KOPT-K1 (cell line): ENCODE measurements at regions not wholly inside any gene's neighbourhood (a gene's known extent, or its start where the extent isn't known, plus 50 kb on each side); places are given as distances from the start of the nearest gene placed in this dataset.
"Not testable (repeated sequence)": the region's sequence is repeated elsewhere in the genome, so short reads cannot be mapped to it uniquely, and the experiment has no call there.

Experiments
- H3K27ac ChIP-seq: fragments of 200-600 bp; sonication (generic); 2 replicates; pipeline ENCODE4 v1.5.1; 2016; ENCODE audit warnings: antibody characterized with exemption, mild to moderate bottlenecking, low read depth, low read length; ENCODE audit not compliant: poor library complexity, severe bottlenecking
- H3K36me3 ChIP-seq: fragments of 200-600 bp; sonication (generic); 2 replicates; pipeline ENCODE4 v1.5.1; 2017; ENCODE audit warnings: antibody characterized with exemption, mild to moderate bottlenecking, low read length, moderate library complexity; ENCODE audit not compliant: insufficient read depth
- H3K9me3 ChIP-seq: fragments of 200-600 bp; sonication (generic); 2 replicates; pipeline ENCODE4 v1.5.1; 2017; ENCODE audit warnings: antibody characterized with exemption, low read length, mild to moderate bottlenecking; ENCODE audit not compliant: insufficient read depth, poor library complexity, severe bottlenecking

DNA sequence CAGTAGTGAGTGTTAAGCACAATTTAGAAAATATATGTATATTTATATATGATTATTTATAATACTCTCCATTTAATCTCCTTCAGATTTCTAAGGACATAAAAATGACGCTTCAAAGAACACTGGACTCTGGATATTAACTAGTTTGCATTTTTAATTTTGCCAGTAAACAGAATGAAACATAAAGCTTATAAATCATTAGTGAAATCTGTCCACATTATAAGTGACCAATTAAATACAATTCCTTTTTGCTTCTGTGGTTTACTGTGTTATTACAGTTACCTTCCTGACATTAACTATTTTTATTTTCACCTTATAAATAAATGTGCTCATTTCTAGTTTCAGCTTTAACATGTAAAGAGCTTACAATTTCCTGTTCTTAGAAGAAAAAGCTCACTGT is 1081.1 kb upstream of the EPHA6 start:
- no peaks in the 10 kb centered on the region for H3K9me3 ChIP-seq
- H3K27ac ChIP-seq: no peak overlapping the region
- H3K36me3 ChIP-seq: no peaks in the 10 kb centered on the region

DNA sequence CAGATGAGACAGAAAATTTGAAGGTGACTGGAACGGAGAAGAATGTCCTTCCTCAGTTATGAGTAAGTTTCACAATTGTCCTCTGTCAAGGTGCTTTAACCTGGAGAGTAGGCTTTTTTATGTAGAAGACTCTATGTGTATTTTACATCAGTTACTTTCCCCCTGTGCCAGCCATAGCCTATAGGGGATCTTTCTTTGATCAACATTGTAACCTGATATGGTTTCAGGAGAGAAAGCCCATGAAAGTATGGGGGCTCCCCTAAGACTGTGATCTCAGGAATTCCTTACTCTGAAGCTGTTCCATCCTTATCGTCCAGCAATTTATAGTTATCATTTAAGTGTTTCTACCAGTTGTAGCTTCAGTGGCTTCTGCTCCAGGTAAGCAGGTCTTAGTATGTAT is 1076.3 kb upstream of the EPHA6 start:
- H3K36me3 ChIP-seq: no peaks in the 10 kb centered on the region
- no peaks in the 10 kb centered on the region for H3K9me3 ChIP-seq
- no peak overlapping the region for H3K27ac ChIP-seq

DNA sequence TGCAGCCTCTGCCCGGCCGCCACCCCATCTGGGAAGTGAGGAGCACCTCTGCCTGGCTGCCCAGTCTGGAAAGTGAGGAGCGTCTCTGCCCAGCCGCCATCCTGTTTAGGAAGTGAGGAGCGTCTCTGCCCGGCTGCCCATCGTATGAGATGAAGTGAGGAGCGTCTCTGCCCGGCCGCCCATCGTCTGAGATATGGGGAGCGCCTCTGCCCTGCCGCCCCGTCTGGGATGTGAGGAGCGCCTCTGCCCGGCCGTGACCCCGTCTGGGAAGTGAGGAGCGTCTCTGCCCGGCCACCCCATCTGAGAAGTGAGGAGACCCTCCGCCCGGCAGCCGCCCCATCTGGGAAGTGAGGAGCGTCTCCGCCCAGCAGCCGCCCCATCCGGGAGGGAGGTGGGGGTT is 1069.5 kb upstream of the EPHA6 start:
- H3K27ac ChIP-seq, H3K36me3 ChIP-seq, H3K9me3 ChIP-seq: not testable (repeated sequence)

DNA sequence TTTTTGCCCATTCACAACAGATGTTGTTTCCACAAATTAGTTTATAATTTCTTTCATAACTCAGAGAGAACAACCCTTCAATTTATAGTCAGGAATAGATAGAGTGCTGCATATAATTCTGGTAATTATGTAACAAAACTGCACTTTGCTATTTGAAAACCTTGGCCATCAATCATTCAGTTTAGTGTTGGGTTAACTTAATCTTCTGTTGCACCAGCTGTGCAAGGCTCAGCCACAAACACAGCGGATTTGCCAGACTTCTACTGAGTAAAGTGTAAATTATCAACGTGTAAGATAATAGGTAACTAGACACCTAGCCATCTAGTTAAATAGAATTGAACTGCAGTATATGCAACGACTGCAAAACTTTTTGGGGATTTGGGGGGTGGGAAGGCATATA is 1064.3 kb upstream of the EPHA6 start:
- H3K27ac ChIP-seq: no peak overlapping the region
- H3K9me3 ChIP-seq: no peaks in the 10 kb centered on the region
- H3K36me3 ChIP-seq: no peaks in the 10 kb centered on the region

DNA sequence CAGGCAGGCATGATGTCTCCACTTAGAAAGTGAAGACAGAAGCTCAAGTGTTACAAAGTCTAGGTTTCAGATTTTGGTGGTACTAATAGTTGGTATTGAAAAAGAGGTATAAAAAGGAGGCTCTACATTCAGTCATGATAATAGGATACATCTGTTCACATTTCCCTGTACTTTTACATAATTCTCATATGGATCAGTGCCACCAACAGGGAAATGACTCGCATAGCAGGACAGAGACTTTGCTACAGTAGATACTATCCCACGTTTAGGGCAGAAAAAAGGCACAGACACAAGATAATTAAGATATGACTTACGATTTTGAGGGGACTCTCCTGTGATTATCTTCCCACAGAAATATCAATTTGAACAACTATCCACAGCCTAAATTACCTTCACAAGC is 1062.9 kb upstream of the EPHA6 start:
- Histone ChIP-seq H3K9me3 (no peaks in the 10 kb centered on the region), H3K36me3 (no peaks in the 10 kb centered on the region), H3K27ac (no peak overlapping the region)

DNA sequence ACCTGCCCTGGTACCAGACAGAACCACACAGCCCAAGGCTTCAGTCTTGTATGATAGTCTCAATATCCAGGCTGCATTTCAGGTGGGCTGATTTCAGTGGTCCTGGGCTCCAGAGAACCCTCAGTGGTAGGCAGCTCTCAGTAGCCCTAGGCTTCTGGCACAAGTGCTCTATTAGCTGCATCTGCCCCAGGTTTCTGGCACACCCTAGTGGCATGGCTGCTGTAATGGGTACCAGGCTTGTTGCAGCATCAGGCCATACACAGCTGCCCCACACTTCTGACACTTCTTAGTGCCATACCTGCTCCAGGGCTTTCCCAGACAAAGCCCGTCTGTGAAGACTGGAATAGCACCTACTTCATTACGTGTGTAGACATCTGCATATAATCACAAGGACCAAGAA is 1062.2 kb upstream of the EPHA6 start:
- Histone ChIP-seq H3K36me3 (no peaks in the 10 kb centered on the region), H3K9me3 (no peaks in the 10 kb centered on the region), H3K27ac (no peak overlapping the region)

DNA sequence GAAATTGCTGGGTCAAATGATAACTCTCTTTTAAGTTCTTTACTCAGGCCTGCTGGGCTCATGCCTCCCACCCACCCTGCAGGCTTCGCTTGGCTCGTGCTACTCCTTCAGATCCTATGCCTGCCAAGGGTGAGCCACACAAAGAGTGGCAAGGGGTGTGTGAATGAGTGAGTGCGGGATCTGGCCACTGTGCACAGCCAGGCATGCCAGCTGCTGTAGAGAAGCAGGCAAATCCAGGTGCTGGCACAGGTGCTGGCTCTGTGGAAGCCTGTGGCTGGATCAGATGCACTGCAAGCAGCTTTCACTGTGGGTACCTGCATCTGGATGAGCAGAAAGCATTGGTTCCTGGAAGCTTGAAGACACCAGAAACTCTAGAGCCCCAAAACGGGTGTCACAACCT is 1055.7 kb upstream of the EPHA6 start:
- no peak overlapping the region for H3K27ac ChIP-seq
- no peaks in the 10 kb centered on the region for H3K36me3 ChIP-seq
- no peaks in the 10 kb centered on the region for H3K9me3 ChIP-seq

DNA sequence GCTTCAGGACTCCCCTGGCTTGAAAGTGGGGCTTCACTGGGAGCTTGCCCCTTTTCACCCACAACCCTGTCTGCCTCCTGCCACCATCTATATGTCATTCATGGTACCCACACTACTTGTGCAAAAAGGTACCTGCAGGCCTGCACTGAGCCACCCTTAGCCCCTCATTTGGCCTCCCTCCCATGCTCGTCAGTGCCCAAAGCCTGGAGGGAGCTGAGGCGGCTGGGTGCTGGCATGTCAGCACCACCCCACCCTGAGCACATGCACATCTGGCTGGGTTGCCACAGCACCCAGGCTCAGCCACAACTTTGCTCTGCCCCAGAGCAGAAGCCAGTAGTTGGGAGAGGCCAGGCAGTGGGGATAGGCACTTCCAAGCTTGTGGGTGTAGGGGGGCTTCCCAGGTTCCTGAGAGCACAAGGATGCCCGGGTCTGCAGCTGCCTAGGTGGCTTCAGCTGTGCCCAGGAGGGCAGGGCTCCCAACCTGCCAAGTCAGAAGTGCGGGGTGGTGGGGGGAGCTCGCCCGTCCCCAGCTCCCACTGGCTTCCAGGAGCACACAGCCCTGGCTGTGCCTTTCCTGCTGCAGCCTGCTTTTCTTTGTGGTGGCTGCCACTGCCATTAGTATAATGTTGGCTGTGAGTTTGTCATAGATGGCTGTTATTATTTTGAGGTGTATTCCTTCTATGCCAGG is 1054.6 kb upstream of the EPHA6 start:
- no peaks in the 10 kb centered on the region for H3K9me3 ChIP-seq
- H3K27ac ChIP-seq: no peak overlapping the region
- H3K36me3 ChIP-seq: no peaks in the 10 kb centered on the region

DNA sequence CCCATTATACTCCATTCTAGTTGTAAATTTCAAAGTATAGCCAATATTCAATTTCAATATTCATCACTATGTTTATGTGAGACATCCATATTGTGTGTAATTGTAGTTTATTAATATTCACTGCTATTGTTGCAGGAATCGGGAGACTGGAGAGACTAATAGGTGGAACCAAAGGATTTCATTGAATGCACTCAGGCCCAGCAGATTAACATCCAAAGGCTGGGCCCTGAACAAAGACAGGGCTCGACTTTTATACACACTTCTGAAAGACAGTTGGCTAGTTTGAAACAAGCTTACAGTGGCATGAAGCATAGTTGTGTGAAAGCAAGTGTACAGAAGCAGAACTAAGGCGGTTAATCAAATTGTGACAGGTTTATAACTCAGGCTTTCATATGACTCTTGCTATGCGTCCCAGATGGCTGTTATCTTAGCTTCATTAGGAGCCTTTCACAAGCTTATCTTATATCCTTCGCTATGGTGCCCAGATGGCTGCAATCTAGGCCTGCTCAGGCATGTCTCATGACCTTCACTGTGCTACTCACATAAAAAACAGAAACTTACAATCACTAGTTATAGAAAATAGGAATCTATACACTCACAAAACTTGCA is 1038.8 kb upstream of the EPHA6 start:
- H3K36me3 ChIP-seq: no peaks in the 10 kb centered on the region
- no peaks in the 10 kb centered on the region for H3K9me3 ChIP-seq
- no peak overlapping the region for H3K27ac ChIP-seq

DNA sequence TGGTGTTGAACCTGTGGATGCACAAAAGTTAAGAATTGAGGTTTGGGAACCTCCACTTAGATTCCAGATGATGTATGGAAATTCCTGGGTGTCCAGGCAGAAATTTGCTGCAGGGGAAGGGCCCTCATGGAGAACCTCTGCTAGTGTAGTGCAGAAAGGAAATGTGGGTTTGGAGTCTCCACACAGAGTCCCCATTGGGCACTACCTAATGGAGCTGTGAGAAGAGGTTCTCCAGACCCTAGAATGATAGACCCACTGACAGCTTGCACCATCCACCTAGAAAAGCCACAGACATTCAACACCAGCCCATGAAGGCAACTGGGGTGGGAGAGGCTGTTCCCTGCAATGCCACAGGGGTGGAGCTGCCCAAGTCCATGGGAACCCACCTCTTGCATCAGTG is 1032.8 kb upstream of the EPHA6 start:
- Histone ChIP-seq H3K27ac (no peak overlapping the region), H3K36me3 (no peaks in the 10 kb centered on the region), H3K9me3 (no peaks in the 10 kb centered on the region)

DNA sequence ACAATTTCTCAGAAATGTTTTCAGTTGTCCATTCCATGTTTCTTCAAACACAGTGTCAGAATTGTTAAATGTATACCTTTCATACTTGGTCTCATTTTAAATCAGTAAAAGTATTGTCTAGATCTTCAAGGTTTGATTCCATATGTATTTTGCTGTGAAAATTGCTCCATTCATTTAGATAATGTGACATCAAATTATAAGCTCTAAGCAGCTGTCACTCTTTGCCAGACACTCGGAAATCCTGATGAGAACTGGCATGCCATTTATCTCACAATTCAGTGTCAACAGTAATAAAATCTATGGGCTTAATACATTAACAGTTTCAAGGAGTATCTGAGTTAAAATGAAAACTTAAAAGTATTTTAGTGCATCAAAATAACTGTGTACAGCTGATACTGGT is 1025.3 kb upstream of the EPHA6 start:
- Histone ChIP-seq H3K36me3 (no peaks in the 10 kb centered on the region), H3K27ac (no peak overlapping the region), H3K9me3 (no peaks in the 10 kb centered on the region)

DNA sequence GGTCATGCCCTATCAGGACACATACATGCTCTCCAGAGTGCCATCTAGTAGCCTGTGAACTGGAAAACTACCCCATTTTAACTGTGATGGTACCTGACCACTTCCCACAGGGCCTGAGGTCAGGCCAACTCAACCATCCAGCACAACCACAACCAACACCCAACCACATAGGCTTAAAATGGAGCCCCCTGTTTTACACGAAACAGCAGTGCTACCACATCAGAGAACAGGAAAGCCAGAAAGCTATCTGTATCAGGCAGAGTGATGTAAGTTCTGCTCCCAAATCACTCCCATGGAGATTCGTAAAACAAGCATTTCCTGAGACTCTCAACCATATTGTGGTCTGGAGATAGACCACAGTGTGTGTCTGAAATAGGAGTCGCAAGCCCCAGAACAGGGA is 1017.3 kb upstream of the EPHA6 start:
- Histone ChIP-seq H3K36me3 (no peaks in the 10 kb centered on the region), H3K27ac (no peak overlapping the region), H3K9me3 (no peaks in the 10 kb centered on the region)

DNA sequence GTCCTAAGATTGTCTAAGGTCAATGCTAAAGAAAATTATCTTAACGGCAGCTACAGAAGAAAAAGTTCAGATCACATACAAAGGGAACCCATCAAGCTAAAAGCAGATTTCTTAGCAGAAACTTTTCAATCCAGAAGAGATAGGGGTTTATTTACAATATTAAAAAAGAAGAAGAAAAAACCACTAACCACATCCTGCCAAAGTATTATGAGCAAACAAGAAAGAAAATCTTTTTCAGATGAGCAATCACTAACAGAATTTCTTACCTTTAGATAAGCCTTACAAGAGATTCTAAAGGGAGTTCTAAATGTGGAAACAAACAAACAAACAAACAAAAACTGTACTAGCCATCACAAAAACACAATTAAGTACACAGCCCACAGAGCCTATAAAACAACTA is 1015.8 kb upstream of the EPHA6 start:
- H3K27ac ChIP-seq: no peak overlapping the region
- no peaks in the 10 kb centered on the region for H3K9me3 ChIP-seq
- no peaks in the 10 kb centered on the region for H3K36me3 ChIP-seq

DNA sequence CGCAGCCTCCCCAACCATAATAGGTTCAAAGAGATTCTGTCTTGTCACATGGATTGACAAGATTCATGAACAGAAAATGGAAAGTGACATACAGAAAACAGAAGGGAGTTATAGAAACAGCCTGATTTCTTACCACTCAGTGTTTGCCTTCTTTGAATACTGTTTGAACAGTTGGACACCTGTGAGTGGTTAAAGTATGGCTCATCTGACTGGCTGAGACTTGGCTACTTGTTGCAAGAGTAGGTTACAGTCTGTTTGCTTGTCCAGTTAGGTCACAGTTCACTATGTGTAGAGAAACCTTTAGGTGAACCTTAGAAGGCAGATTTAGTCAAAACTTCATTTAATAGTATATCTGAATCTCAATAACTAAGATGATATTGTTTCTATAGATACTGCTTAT is 1003.9 kb upstream of the EPHA6 start:
- no peaks in the 10 kb centered on the region for H3K9me3 ChIP-seq
- no peak overlapping the region for H3K27ac ChIP-seq
- H3K36me3 ChIP-seq: no peaks in the 10 kb centered on the region

DNA sequence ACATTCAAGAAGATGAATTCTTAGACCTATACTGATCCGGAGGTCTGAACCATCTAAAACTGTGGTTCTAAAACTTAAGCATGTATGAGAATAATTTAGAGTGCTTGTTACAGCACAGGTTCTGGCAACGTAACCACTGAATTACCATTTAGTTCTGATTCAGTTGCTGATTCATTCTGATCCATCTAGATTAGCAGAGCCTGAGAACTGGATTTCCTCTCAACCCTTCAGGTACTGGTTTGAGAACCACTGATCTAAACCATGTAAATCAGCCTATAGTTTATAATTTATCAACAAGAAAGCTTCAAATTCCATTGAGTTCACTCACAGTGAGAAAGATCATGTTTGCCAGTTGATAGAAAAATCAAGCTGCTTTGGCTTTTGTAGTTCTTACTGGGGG is 1001.1 kb upstream of the EPHA6 start:
- Histone ChIP-seq H3K9me3 (no peaks in the 10 kb centered on the region), H3K36me3 (no peaks in the 10 kb centered on the region), H3K27ac (no peak overlapping the region)

DNA sequence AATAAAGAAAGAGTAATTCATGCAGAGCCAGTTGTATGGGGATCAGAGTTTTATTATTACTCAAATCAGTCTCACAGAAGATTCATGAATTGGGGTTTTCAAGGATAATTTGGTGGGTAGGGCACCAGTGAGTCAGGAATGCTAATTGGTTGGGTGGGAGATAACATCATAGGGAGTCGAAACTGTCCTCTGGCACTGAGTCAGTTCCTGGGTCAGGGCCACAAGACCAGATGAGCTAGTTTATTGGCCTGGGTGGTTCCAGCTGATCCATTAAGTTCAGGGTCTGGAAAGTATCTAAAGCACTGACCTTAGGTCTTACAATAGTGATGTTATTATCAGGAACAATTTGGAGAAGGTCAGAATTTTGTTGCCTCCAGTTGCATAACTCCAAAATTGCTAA is 998.6 kb upstream of the EPHA6 start:
- Histone ChIP-seq H3K36me3 (no peaks in the 10 kb centered on the region), H3K27ac (no peak overlapping the region), H3K9me3 (no peaks in the 10 kb centered on the region)
